ENCODE measurements at regions not wholly inside any gene's neighbourhood (a gene's known extent, or its start where the extent isn't known, plus 50 kb on each side); places are given as distances from the start of the nearest gene placed in this dataset.
A peak's percentile ranks its signal among the peaks of the same experiment; 100 is the strongest.
"Not testable (repeated sequence)": the region's sequence is repeated elsewhere in the genome, so short reads cannot be mapped to it uniquely, and the experiment has no call there.

DNA sequence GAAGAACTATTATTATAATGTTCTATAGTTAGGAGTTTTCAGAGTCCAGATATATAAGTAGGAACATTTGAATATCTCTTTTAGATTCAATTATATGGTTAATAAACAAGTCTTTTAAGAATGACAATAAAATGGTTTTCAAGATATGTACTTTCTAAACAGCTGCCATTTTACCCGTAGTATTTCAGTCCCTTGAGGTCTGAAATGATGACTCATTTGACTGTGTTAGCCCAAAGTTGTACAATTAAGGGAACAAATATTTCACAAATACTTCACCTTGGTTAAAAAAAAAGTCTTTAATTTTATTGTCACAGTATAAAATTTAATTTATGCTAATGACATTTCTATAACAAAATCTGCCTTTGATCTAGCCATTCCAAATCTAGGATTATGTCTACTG lies 91.6 kb upstream of the TANK start:
- H3K36me3 ChIP-seq (ENCODE audit: control insufficient read depth in 2 of 2, insufficient read depth in 2 of 2, low read length in 1 of 2), result no peaks in the 10 kb centered on the region
- WGBS, result 89% methylated on average over 1 of the region's 1 CpG

GRCh38 chr2:161070693-161071479 lies 89.3 kb upstream of the TANK start:
- Histone ChIP-seq H3K9me3 (ENCODE audit: control insufficient read depth in 2 of 2, insufficient read depth in 1 of 2, low read length in 1 of 2) (no peaks in the 10 kb centered on the region), H3K27me3 (ENCODE audit: control insufficient read depth in 2 of 2, insufficient read depth in 1 of 2, low read length in 1 of 2) (no peaks in the 10 kb centered on the region), H3K36me3 (ENCODE audit: control insufficient read depth in 2 of 2, insufficient read depth in 2 of 2, low read length in 1 of 2) (no peaks in the 10 kb centered on the region), H3K4me1 (ENCODE audit: control insufficient read depth in 2 of 2, insufficient read depth in 2 of 2, low read length in 2 of 2) (no peaks in the 10 kb centered on the region), H3K27ac (ENCODE audit: low read depth in 1 of 2, low read length in 1 of 2) (no peak overlapping the region), H3K4me3 (ENCODE audit: low read length in 2 of 2) (no peak overlapping the region)
- no peak for DNase-seq (ENCODE audit: low read depth in 6 of 9, low spot score in 9 of 9)
- 88% methylated on average over 1 of the region's 1 CpG for WGBS

More for the DNA sequence above, 91.6 kb upstream of the TANK start:
- DNase-seq (ENCODE audit: low read depth in 6 of 9, low spot score in 9 of 9), result no peak
- Histone ChIP-seq H3K4me1 (ENCODE audit: control insufficient read depth in 2 of 2, insufficient read depth in 2 of 2, low read length in 2 of 2) (no peaks in the 10 kb centered on the region), H3K27me3 (ENCODE audit: control insufficient read depth in 2 of 2, insufficient read depth in 1 of 2, low read length in 1 of 2) (no peaks in the 10 kb centered on the region), H3K4me3 (ENCODE audit: low read length in 2 of 2) (no peak overlapping the region), H3K27ac (ENCODE audit: low read depth in 1 of 2, low read length in 1 of 2) (no peak overlapping the region), H3K9me3 (ENCODE audit: control insufficient read depth in 2 of 2, insufficient read depth in 1 of 2, low read length in 1 of 2) (no peaks in the 10 kb centered on the region)

DNA sequence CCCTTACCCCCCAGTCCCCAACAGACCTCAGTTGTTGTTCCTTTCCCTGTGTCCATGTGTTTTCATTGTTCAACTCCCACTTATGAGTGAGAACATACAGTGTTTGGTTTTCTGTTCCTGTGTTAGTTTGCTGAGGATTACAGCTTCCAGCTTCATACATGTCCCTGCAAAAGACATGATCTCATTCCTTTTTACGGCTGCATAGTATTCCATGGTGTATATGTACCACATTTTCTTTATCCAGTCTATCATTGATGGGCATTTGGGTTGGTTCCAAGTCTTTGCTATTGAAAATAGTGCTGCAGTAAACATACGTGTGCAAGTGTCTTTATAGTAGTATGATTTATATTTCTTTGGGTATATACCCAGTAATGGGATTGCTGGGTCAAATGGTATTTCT lies 87.8 kb upstream of the TANK start:
- H3K9me3 ChIP-seq (ENCODE audit: control insufficient read depth in 2 of 2, insufficient read depth in 1 of 2, low read length in 1 of 2); DNase-seq (ENCODE audit: low read depth in 6 of 9, low spot score in 9 of 9); H3K4me1 ChIP-seq (ENCODE audit: control insufficient read depth in 2 of 2, insufficient read depth in 2 of 2, low read length in 2 of 2); H3K27me3 ChIP-seq (ENCODE audit: control insufficient read depth in 2 of 2, insufficient read depth in 1 of 2, low read length in 1 of 2); H3K36me3 ChIP-seq (ENCODE audit: control insufficient read depth in 2 of 2, insufficient read depth in 2 of 2, low read length in 1 of 2); H3K27ac ChIP-seq (ENCODE audit: low read depth in 1 of 2, low read length in 1 of 2); H3K4me3 ChIP-seq (ENCODE audit: low read length in 2 of 2): not testable (repeated sequence)
- WGBS, result 96% methylated on average over 2 of the region's 2 CpGs

- WGBS, result 99% methylated on average over 3 of the region's 3 CpGs
- no peak for DNase-seq (ENCODE audit: low read depth in 6 of 9, low spot score in 9 of 9)
- no peaks in the 10 kb centered on the region for H3K36me3 ChIP-seq (ENCODE audit: control insufficient read depth in 2 of 2, insufficient read depth in 2 of 2, low read length in 1 of 2)
- H3K27me3 ChIP-seq (ENCODE audit: control insufficient read depth in 2 of 2, insufficient read depth in 1 of 2, low read length in 1 of 2), result no peaks in the 10 kb centered on the region
- no peak overlapping the region for H3K4me3 ChIP-seq (ENCODE audit: low read length in 2 of 2)
- H3K27ac ChIP-seq (ENCODE audit: low read depth in 1 of 2, low read length in 1 of 2), result no peak overlapping the region
- peaks cover 18 to 23% of the 10 kb centered on the region in 2 donors for H3K4me1 ChIP-seq (ENCODE audit: control insufficient read depth in 2 of 2, insufficient read depth in 2 of 2, low read length in 2 of 2)
- no peaks in the 10 kb centered on the region for H3K9me3 ChIP-seq (ENCODE audit: control insufficient read depth in 2 of 2, insufficient read depth in 1 of 2, low read length in 1 of 2)
Observed at GRCh38 chr2:161075701-161076100, 84.5 kb upstream of the TANK start.

- H3K36me3 ChIP-seq (ENCODE audit: control insufficient read depth in 2 of 2, insufficient read depth in 2 of 2, low read length in 1 of 2), result no peaks in the 10 kb centered on the region
- 94% methylated on average over 9 of the region's 9 CpGs for WGBS
- peak overlapping the region; percentile 52 to 72 for H3K27ac ChIP-seq (ENCODE audit: low read depth in 1 of 2, low read length in 1 of 2)
- H3K4me3 ChIP-seq (ENCODE audit: low read length in 2 of 2), result no peak overlapping the region
- DNase-seq (ENCODE audit: low read depth in 6 of 9, low spot score in 9 of 9), result no peak
- H3K4me1 ChIP-seq (ENCODE audit: control insufficient read depth in 2 of 2, insufficient read depth in 2 of 2, low read length in 2 of 2), result peaks cover 18 to 23% of the 10 kb centered on the region in 2 donors
- no peaks in the 10 kb centered on the region for H3K9me3 ChIP-seq (ENCODE audit: control insufficient read depth in 2 of 2, insufficient read depth in 1 of 2, low read length in 1 of 2)
- no peaks in the 10 kb centered on the region for H3K27me3 ChIP-seq (ENCODE audit: control insufficient read depth in 2 of 2, insufficient read depth in 1 of 2, low read length in 1 of 2)
Observed at GRCh38 chr2:161076936-161077335, 83.3 kb upstream of the TANK start.

DNA sequence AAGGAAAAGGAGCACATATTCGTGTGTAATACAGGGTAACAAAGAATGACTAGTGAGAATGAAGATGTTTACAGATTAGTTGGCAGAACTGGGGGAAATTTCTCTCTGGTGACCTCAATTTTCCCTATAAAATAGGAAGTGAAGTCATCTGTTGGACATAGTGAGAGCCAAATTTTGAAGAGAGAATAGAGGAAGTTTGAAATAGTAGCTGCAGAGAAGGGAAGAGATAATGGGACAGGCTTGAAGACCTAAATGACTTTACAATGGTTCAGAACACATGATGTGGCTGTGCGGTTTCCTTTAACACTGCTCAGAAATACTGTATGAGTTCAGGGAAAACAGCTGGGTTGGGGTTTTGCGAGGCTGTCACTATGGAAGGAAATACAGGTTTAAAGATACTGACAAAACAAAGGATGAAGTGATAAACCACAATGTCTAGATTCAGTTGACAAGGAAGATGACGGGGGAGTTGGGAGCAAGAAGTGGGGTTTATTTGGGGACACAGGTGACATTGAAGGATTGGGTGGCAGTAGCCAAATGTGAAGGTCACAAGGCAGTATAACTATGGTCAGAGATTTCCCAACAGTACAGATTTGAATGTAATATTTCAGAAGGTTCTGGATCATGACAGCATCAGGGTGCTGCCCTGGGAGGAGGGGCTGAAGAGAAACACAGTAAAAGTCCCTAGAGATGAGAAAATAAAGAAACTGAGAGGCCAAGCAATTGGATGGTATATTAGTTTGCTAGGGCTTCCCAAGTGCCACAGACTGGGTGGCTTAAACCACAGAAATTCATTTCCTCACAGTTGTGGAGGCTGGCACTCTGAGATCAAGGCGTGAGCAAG lies 82.6 kb upstream of the TANK start:
- no peak overlapping the region for H3K4me3 ChIP-seq (ENCODE audit: low read length in 2 of 2)
- 6% methylated on average over 5 of the region's 5 CpGs for WGBS
- peaks cover 18 to 23% of the 10 kb centered on the region in 2 donors for H3K4me1 ChIP-seq (ENCODE audit: control insufficient read depth in 2 of 2, insufficient read depth in 2 of 2, low read length in 2 of 2)
- H3K27ac ChIP-seq (ENCODE audit: low read depth in 1 of 2, low read length in 1 of 2), result peak overlapping the region; percentile 79 to 81
- no peaks in the 10 kb centered on the region for H3K27me3 ChIP-seq (ENCODE audit: control insufficient read depth in 2 of 2, insufficient read depth in 1 of 2, low read length in 1 of 2)
- DNase-seq (ENCODE audit: low read depth in 6 of 9, low spot score in 9 of 9), result peak in 8 of 9 donors; percentile 56 to 94 (median 80)
- no peaks in the 10 kb centered on the region for H3K9me3 ChIP-seq (ENCODE audit: control insufficient read depth in 2 of 2, insufficient read depth in 1 of 2, low read length in 1 of 2)
- no peaks in the 10 kb centered on the region for H3K36me3 ChIP-seq (ENCODE audit: control insufficient read depth in 2 of 2, insufficient read depth in 2 of 2, low read length in 1 of 2)

GRCh38 chr2:161078211-161078539 lies 82.1 kb upstream of the TANK start:
- H3K27me3 ChIP-seq (ENCODE audit: control insufficient read depth in 2 of 2, insufficient read depth in 1 of 2, low read length in 1 of 2), result no peaks in the 10 kb centered on the region
- whole genome bisulfite sequencing, result 3% methylated on average over 2 of the region's 2 CpGs
- H3K4me3 ChIP-seq (ENCODE audit: low read length in 2 of 2), result no peak overlapping the region

DNA sequence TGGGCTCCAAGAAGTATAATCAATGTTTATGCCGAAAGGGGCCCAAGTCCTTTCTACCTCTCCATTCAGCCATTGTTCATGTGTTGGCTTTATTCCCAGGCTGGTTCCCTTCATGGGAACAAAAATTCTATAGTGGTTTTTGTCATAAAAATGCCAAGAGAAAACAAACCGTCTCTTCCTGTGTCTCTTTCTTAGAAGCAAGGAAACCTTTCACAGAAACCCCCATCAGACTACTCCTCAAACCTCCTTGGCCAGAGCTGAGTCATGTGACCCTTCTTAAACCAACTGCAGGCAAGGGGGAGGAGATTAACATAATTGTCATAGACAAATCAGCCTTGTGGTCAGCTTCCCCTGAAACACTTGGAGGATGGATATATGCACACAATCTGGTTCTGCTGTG lies 75.1 kb upstream of the TANK start:
- 69% methylated on average over 2 of the region's 2 CpGs for WGBS
- Histone ChIP-seq H3K27me3 (ENCODE audit: control insufficient read depth in 2 of 2, insufficient read depth in 1 of 2, low read length in 1 of 2) (no peaks in the 10 kb centered on the region), H3K4me1 (ENCODE audit: control insufficient read depth in 2 of 2, insufficient read depth in 2 of 2, low read length in 2 of 2) (peaks cover 0 to 6% of the 10 kb centered on the region in 2 donors), H3K27ac (ENCODE audit: low read depth in 1 of 2, low read length in 1 of 2) (no peak overlapping the region), H3K9me3 (ENCODE audit: control insufficient read depth in 2 of 2, insufficient read depth in 1 of 2, low read length in 1 of 2) (no peaks in the 10 kb centered on the region), H3K36me3 (ENCODE audit: control insufficient read depth in 2 of 2, insufficient read depth in 2 of 2, low read length in 1 of 2) (no peaks in the 10 kb centered on the region), H3K4me3 (ENCODE audit: low read length in 2 of 2) (no peak overlapping the region)
- DNase-seq (ENCODE audit: low read depth in 6 of 9, low spot score in 9 of 9), result no peak

More at GRCh38 chr2:161078211-161078539, 82.1 kb upstream of the TANK start:
- H3K4me1 ChIP-seq (ENCODE audit: control insufficient read depth in 2 of 2, insufficient read depth in 2 of 2, low read length in 2 of 2), result peaks cover 18 to 23% of the 10 kb centered on the region in 2 donors
- no peaks in the 10 kb centered on the region for H3K36me3 ChIP-seq (ENCODE audit: control insufficient read depth in 2 of 2, insufficient read depth in 2 of 2, low read length in 1 of 2)
- no peaks in the 10 kb centered on the region for H3K9me3 ChIP-seq (ENCODE audit: control insufficient read depth in 2 of 2, insufficient read depth in 1 of 2, low read length in 1 of 2)
- DNase-seq (ENCODE audit: low read depth in 6 of 9, low spot score in 9 of 9), result no peak
- peak overlapping the region; percentile 25 to 81 for H3K27ac ChIP-seq (ENCODE audit: low read depth in 1 of 2, low read length in 1 of 2)

DNA sequence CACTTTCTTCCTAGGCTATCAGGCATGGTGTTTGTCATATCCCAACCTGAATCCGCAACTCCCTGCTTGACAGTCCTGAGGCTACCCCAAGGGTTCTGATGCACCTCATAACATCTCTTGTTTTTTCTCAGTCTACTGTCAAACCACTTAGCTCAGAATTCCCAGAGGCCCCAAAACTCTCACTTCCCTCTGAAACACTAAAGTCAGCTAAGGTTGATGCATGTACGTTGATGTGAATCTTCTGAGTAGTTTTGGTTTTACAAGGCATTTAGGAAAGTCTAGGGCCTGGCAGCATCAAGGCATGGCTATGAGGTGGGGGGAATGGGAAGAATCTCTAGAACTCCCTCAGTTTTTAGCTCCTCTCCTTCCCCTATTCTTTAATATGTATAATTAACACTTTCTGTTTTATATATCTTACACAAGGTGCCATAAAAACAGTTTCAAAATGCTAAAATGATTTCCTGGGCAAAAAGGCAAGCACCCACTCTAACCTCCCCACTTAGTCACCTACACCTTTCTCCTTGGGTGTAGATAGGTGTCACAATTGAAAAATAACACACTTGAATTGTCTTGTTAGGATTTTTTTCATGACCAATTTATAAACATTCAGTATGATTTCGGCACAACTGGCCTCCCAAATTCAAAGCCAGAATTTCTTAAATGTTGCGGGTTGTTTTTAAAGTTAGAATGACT lies 71.4 kb upstream of the TANK start:
- WGBS, result 90% methylated on average over 4 of the region's 4 CpGs
- peaks cover 7 to 15% of the 10 kb centered on the region in 2 donors for H3K4me1 ChIP-seq (ENCODE audit: control insufficient read depth in 2 of 2, insufficient read depth in 2 of 2, low read length in 2 of 2)
- H3K27me3 ChIP-seq (ENCODE audit: control insufficient read depth in 2 of 2, insufficient read depth in 1 of 2, low read length in 1 of 2), result no peaks in the 10 kb centered on the region
- H3K9me3 ChIP-seq (ENCODE audit: control insufficient read depth in 2 of 2, insufficient read depth in 1 of 2, low read length in 1 of 2), result no peaks in the 10 kb centered on the region
- H3K4me3 ChIP-seq (ENCODE audit: low read length in 2 of 2), result no peak overlapping the region
- no peak overlapping the region for H3K27ac ChIP-seq (ENCODE audit: low read depth in 1 of 2, low read length in 1 of 2)
- H3K36me3 ChIP-seq (ENCODE audit: control insufficient read depth in 2 of 2, insufficient read depth in 2 of 2, low read length in 1 of 2), result no peaks in the 10 kb centered on the region
- DNase-seq (ENCODE audit: low read depth in 6 of 9, low spot score in 9 of 9), result no peak

Data from thymus (tissue), 11 donors.